SU-DHL-6 (cell line): ENCODE measurements at regions not wholly inside any gene's neighbourhood (a gene's known extent, or its start where the extent isn't known, plus 50 kb on each side); places are given as distances from the start of the nearest gene placed in this dataset.

Experiments
- H2AFZ ChIP-seq: fragments of 200-600 bp; sonication (generic); 2 replicates; pipeline ENCODE4 v1.6.1; 2014; ENCODE audit warnings: low read depth, mild to moderate bottlenecking, moderate library complexity, mixed read lengths, antibody characterized with exemption, low read length; ENCODE audit not compliant: severe bottlenecking
- H3F3A ChIP-seq: fragments of 200-600 bp; shearing (Covaris generic); 2 replicates; pipeline ENCODE4 v1.6.0; 2016; ENCODE audit warnings: antibody characterized with exemption, mild to moderate bottlenecking; ENCODE audit not compliant: insufficient read depth
- H3K27ac ChIP-seq: fragments of 200-600 bp; sonication (generic); 2 replicates; pipeline ENCODE4 v1.5.1; 2016; ENCODE audit warnings: low read depth, mild to moderate bottlenecking, low read length, moderate library complexity, mixed read lengths
- H3K27me3 ChIP-seq: fragments of 200-600 bp; sonication (generic), shearing (Covaris generic); 2 replicates; pipeline ENCODE4 v1.6.0; 2014; ENCODE audit warnings: mild to moderate bottlenecking, low read length
- H3K36me3 ChIP-seq: fragments of 200-600 bp; sonication (generic); 2 replicates; pipeline ENCODE4 v1.6.1; 2014; ENCODE audit warnings: mild to moderate bottlenecking, low read length, mixed read lengths
- H3K4me2 ChIP-seq: fragments of 300-600, 200-600 bp; shearing (Covaris generic), sonication (generic); 2 replicates; pipeline ENCODE4 v1.6.0; 2014; ENCODE audit warnings: low read length, low read depth, mild to moderate bottlenecking; ENCODE audit not compliant: poor library complexity, severe bottlenecking
- H3K4me3 ChIP-seq: fragments of 200-600 bp; sonication (generic); 2 replicates; pipeline ENCODE4 v1.5.1; 2014; ENCODE audit warnings: antibody characterized with exemption, low read length, mild to moderate bottlenecking, mixed read lengths; ENCODE audit not compliant: insufficient read depth, poor library complexity, severe bottlenecking
- H3K79me2 ChIP-seq: fragments of 200-600 bp; sonication (generic); 2 replicates; pipeline ENCODE4 v1.6.1; 2014; ENCODE audit warnings: mild to moderate bottlenecking, low read length, moderate library complexity; ENCODE audit not compliant: insufficient read depth
- H3K9ac ChIP-seq: fragments of 200-600 bp; sonication (generic); 2 replicates; pipeline ENCODE4 v1.7.0; 2014; ENCODE audit warnings: mild to moderate bottlenecking, low read length
- H3K9me2 ChIP-seq: fragments of 200-600 bp; sonication (generic); replicated peaks from 2 replicates; pipeline ENCODE4 v1.6.1; 2014; ENCODE audit warnings: low read length; ENCODE audit not compliant: insufficient read depth
- H3K9me3 ChIP-seq: fragments of 200-600 bp; sonication (generic); 2 replicates; pipeline ENCODE4 v1.6.1; 2014; ENCODE audit warnings: low read length, mixed read lengths; ENCODE audit not compliant: insufficient read depth
- H4K20me1 ChIP-seq: fragments of 200-600 bp; sonication (generic); 2 replicates; pipeline ENCODE4 v1.6.1; 2014; ENCODE audit warnings: low read depth, mild to moderate bottlenecking, antibody characterized with exemption, low read length, moderate library complexity, mixed read lengths
- EZH2phosphoT487 ChIP-seq: fragments of 200-600 bp; sonication (generic), shearing (Covaris generic); conservative IDR thresholded peaks from 2 replicates; pipeline ENCODE4 v1.6.1; 2018; ENCODE audit warnings: mild to moderate bottlenecking, antibody characterized with exemption, low read length, moderate library complexity, mixed read lengths
- TF ChIP-seq, protein P1 (sequence below): fragments of 200-600 bp; sonication (generic); IDR thresholded peaks from one replicate; pipeline ENCODE4 v1.5.1; 2017; ENCODE audit warnings: antibody characterized with exemption, mild to moderate bottlenecking, low read length, moderate library complexity; ENCODE audit not compliant: insufficient read depth, poor library complexity, severe bottlenecking

DNA sequence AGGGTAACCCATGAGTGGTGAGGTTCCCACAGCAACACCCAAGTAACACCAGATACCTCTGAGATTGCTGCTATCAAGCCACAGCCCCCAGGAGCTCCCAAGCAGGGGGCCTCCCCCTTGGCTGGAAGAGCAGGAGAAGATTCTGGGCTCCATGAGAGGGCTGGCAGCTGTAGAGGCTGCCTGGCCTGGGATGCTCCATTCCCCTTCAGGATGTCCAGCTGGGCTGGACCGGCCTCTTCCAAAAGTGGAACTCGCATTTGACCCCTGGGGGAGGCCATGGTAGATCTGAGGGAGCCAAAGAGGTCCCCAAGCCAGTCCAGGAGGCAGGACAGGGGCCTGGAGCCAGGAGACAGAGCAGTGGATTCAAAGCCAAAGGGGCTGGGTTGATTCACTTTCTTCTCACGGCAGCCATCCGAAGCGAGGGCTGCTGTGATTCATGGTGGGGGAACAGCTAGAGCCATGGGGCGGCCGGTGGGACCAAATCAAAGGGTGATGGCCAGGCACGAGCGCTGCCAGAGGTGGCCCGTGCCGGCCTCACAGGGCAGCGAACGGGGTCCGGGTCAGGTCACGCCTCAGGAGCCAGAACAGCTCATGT is 95.3 kb upstream of the ID2 start:
- Histone ChIP-seq H3F3A (peaks cover 15% of the 10 kb centered on the region), H3K9me3 (no peaks in the 10 kb centered on the region), H3K36me3 (no peaks in the 10 kb centered on the region), H3K27me3 (no peaks in the 10 kb centered on the region), H3K27ac (no peak overlapping the region), H3K9ac (no peak overlapping the region), H3K9me2 (no peaks in the 10 kb centered on the region), H3K4me2 (no peak overlapping the region), H3K79me2 (no peaks in the 10 kb centered on the region), H3K4me3 (no peak overlapping the region), H2AFZ (no peak overlapping the region), H4K20me1 (no peaks in the 10 kb centered on the region)
- TF ChIP-seq, protein P1, sequence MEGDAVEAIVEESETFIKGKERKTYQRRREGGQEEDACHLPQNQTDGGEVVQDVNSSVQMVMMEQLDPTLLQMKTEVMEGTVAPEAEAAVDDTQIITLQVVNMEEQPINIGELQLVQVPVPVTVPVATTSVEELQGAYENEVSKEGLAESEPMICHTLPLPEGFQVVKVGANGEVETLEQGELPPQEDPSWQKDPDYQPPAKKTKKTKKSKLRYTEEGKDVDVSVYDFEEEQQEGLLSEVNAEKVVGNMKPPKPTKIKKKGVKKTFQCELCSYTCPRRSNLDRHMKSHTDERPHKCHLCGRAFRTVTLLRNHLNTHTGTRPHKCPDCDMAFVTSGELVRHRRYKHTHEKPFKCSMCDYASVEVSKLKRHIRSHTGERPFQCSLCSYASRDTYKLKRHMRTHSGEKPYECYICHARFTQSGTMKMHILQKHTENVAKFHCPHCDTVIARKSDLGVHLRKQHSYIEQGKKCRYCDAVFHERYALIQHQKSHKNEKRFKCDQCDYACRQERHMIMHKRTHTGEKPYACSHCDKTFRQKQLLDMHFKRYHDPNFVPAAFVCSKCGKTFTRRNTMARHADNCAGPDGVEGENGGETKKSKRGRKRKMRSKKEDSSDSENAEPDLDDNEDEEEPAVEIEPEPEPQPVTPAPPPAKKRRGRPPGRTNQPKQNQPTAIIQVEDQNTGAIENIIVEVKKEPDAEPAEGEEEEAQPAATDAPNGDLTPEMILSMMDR = no peak
- no peak for TF ChIP-seq EZH2phosphoT487

DNA sequence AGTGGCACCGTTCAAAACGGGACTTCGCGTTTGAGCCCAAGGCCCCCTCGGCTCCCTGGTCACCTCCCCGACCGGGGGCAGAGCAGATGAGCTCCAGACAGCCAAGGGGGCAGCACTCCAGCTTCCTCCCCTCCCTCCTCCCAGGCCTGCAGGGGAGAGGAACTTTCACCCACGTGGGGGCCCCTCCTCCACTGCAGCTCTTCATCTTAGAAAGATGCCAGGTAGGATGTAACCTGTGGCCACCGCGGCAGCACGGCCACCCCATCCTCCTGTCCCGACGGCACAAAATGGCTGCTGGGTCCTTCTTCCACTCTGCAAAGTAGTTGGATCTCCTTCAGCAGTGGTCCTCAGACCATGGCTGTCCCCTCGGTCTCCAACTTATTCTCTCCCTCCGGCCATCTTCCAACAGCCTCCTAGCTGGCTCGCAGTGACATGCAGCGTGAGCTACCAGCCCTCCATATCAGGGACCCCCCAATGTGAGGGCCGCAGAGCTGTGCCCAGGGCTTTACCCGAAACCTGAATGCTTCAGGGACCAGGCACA is 94.5 kb upstream of the ID2 start:
- Histone ChIP-seq H3K27ac (no peak overlapping the region), H3K9ac (no peak overlapping the region), H3K36me3 (no peaks in the 10 kb centered on the region), H3K79me2 (no peaks in the 10 kb centered on the region), H3K9me2 (no peaks in the 10 kb centered on the region), H3F3A (peaks cover 10% of the 10 kb centered on the region), H3K27me3 (no peaks in the 10 kb centered on the region), H3K4me3 (no peak overlapping the region), H2AFZ (no peak overlapping the region), H3K4me2 (no peak overlapping the region), H3K9me3 (no peaks in the 10 kb centered on the region), H4K20me1 (no peaks in the 10 kb centered on the region)
- TF ChIP-seq, protein P1 = no peak
- TF ChIP-seq EZH2phosphoT487 = no peak

DNA sequence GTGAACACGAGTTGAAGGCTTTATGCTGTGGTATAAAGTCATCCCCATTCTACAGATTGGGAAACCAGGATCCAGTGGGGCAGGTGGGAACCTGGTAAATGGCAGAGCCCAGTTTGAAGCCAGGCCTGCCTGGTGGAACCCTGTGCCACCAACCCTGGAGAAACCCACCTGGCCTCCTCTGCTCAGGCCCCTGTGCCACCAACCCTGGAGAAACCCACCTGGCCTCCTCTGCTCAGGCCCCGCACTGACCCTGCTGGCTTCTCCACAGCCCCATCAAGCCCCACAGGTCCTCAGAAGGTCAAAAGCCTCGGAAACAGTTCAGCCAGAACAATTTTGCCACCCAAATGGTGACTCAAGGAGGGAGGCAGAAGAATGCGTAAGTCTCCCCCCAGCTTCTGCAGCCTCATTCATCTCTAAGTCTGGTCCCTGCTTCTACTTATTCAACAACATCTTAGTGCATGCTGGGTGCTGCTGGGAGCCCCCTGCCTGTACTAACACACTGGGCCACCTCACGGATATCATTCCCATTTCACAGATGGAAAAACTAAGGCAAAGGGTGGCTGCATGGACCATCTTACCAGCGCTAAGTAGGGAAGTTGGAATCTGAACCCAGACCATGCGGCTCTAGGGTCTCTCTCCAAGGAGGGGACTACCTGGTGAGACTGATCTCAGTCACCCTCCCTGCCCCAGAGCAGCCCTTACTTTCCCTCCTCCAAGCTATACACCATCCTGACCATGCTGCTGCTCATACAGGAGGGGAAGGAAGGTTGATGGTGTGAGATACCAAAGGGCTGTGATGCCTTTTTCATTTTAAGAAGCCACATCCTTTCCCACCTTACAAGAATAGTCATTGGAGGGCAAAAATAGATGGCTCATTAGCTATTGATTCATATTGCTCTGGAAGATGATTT is 93.7 kb upstream of the ID2 start:
- Histone ChIP-seq H3K36me3 (no peaks in the 10 kb centered on the region), H4K20me1 (no peaks in the 10 kb centered on the region), H3K9me3 (no peaks in the 10 kb centered on the region), H3F3A (peaks cover 3% of the 10 kb centered on the region), H3K4me2 (no peak overlapping the region), H3K9me2 (no peaks in the 10 kb centered on the region), H3K4me3 (no peak overlapping the region), H3K9ac (no peak overlapping the region), H3K27ac (no peak overlapping the region), H3K79me2 (no peaks in the 10 kb centered on the region), H3K27me3 (no peaks in the 10 kb centered on the region), H2AFZ (no peak overlapping the region)
- TF ChIP-seq, protein P1 = no peak
- no peak for TF ChIP-seq EZH2phosphoT487
